Osteoblast (primary cell): ENCODE measurements at regions not wholly inside any gene's neighbourhood (a gene's known extent, or its start where the extent isn't known, plus 50 kb on each side); places are given as distances from the start of the nearest gene placed in this dataset.

Experiments used
- DNase-seq: peaks from one replicate; pipeline ENCODE4 v3.0.0; 2011; ENCODE audit warnings: low spot score, mixed read lengths; ENCODE audit not compliant: insufficient read length; ENCODE audit errors: missing footprints
- H2AFZ ChIP-seq: 2 replicates; pipeline ENCODE4 v1.6.0; 2011; ENCODE audit warnings: mild to moderate bottlenecking, low read length
- H3K27ac ChIP-seq: 2 replicates; pipeline ENCODE4 v1.5.1; 2011; ENCODE audit warnings: mild to moderate bottlenecking, low read depth, low read length, moderate library complexity
- H3K27me3 ChIP-seq: 2 replicates; pipeline ENCODE4 v1.6.0; 2012; ENCODE audit warnings: mild to moderate bottlenecking, control low read depth, inconsistent platforms, low read length, moderate library complexity; ENCODE audit not compliant: insufficient read depth
- H3K36me3 ChIP-seq: 2 replicates; pipeline ENCODE4 v1.5.1; 2011; ENCODE audit warnings: mild to moderate bottlenecking, low read length, control low read depth, moderate library complexity; ENCODE audit not compliant: insufficient read depth
- H3K4me1 ChIP-seq: 2 replicates; pipeline ENCODE4 v1.5.1; 2011; ENCODE audit warnings: mild to moderate bottlenecking, low read length, control low read depth, moderate library complexity; ENCODE audit not compliant: insufficient read depth
- H3K4me2 ChIP-seq: 2 replicates; pipeline ENCODE4 v1.6.0; 2011; ENCODE audit warnings: mild to moderate bottlenecking, low read length; ENCODE audit not compliant: insufficient read depth
- H3K4me3 ChIP-seq: fragments of 200-600 bp; sonication (generic); 3 replicates; pipeline ENCODE4 v1.5.1; 2012; ENCODE audit warnings: mild to moderate bottlenecking, low read length, inconsistent platforms; ENCODE audit not compliant: insufficient read depth
- H3K79me2 ChIP-seq: 2 replicates; pipeline ENCODE4 v1.6.0; 2012; ENCODE audit warnings: mild to moderate bottlenecking, low read length, control low read depth, inconsistent platforms; ENCODE audit not compliant: insufficient read depth
- H3K9me3 ChIP-seq: 2 replicates; pipeline ENCODE4 v1.5.1; 2011; ENCODE audit warnings: low read depth, low read length, control low read depth
- H4K20me1 ChIP-seq: 2 replicates; pipeline ENCODE4 v1.6.0; 2012; ENCODE audit warnings: mild to moderate bottlenecking, low read length, control low read depth; ENCODE audit not compliant: insufficient read depth
- TF ChIP-seq, protein P1 (sequence below): IDR thresholded peaks from 2 replicates; pipeline ENCODE4 v1.5.1; 2011; ENCODE audit warnings: mild to moderate bottlenecking, low read depth, low read length, moderate library complexity; ENCODE audit errors: extremely low read depth

DNA sequence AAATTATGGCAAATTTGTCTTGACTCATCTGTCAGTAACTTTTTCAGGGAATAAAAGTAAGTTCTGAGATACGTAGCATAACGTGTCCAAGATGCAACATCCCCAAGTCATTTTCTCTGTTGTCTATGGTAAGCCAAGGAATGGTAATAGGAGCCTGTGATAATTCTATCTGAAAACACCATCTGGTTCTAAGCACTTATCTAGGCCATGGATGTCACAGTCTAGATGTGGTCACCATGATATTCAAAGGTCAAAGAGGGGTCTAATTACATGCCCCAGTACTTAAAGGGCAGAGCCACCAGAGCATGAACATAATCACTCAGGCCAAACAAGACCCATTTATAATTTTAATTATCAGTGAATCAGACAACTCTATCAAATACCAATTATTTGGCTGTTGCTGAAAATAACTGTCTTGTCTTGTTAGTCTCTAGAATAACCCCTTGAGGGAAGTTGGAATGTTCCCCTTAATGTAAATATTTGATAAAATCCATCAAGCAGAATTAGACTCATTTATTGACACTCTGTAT is 225.1 kb upstream of the MPPED2 start:
- TF ChIP-seq, protein P1, sequence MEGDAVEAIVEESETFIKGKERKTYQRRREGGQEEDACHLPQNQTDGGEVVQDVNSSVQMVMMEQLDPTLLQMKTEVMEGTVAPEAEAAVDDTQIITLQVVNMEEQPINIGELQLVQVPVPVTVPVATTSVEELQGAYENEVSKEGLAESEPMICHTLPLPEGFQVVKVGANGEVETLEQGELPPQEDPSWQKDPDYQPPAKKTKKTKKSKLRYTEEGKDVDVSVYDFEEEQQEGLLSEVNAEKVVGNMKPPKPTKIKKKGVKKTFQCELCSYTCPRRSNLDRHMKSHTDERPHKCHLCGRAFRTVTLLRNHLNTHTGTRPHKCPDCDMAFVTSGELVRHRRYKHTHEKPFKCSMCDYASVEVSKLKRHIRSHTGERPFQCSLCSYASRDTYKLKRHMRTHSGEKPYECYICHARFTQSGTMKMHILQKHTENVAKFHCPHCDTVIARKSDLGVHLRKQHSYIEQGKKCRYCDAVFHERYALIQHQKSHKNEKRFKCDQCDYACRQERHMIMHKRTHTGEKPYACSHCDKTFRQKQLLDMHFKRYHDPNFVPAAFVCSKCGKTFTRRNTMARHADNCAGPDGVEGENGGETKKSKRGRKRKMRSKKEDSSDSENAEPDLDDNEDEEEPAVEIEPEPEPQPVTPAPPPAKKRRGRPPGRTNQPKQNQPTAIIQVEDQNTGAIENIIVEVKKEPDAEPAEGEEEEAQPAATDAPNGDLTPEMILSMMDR, result no peak
- Histone ChIP-seq H3K9me3 (no peaks in the 10 kb centered on the region), H3K36me3 (no peaks in the 10 kb centered on the region), H2AFZ (no peak overlapping the region), H3K4me3 (no peak overlapping the region), H3K4me2 (no peak overlapping the region), H3K4me1 (no peaks in the 10 kb centered on the region), H4K20me1 (no peaks in the 10 kb centered on the region), H3K27ac (no peak overlapping the region), H3K27me3 (no peaks in the 10 kb centered on the region), H3K79me2 (no peaks in the 10 kb centered on the region)
- no peak for DNase-seq

DNA sequence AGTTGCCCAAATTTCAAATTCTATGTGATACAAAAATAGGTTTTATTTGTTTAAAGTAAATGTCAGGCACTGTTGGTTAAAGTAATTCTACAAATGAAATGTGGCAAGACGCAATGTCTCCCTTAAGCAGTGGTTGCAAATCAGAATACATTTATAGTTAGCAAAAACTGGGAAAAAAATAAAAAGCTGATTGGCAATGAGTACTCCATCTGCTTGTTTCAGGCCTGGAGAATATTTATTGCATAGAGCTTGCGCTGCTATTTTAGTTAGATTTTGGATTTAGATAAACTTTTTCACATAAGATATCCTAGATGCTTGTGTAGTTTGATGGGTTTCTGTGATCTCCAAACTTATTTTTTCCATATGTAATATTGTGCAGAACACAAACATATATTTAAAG is 224.0 kb upstream of the MPPED2 start:
- TF ChIP-seq, protein P1, result no peak
- no peak for DNase-seq
- Histone ChIP-seq H3K79me2 (no peaks in the 10 kb centered on the region), H3K4me2 (no peak overlapping the region), H3K4me1 (no peaks in the 10 kb centered on the region), H3K36me3 (no peaks in the 10 kb centered on the region), H2AFZ (no peak overlapping the region), H3K27ac (no peak overlapping the region), H3K9me3 (no peaks in the 10 kb centered on the region), H3K4me3 (no peak overlapping the region), H3K27me3 (no peaks in the 10 kb centered on the region), H4K20me1 (no peaks in the 10 kb centered on the region)

DNA sequence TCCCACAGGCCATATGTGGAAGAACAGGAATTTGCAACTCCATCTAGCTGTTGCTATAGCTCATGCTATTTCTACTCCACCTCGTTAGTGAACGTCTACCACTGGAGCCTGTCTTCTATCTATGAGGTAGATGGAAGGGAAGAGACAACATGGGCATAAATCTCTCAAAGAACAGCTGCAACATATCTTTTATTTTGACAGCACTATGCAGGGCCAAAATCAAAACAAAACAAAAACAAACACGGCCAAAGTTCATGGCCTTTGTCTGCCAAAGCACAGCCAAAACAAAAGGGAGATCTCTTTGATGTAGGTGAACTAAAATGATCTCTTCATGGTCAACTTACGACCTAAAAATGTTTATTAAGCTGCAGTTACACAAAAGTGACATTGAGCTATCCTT is 215.2 kb upstream of the MPPED2 start:
- H4K20me1 ChIP-seq, result no peaks in the 10 kb centered on the region
- no peak overlapping the region for H3K27ac ChIP-seq
- no peak overlapping the region for H3K4me3 ChIP-seq
- H3K4me1 ChIP-seq, result no peaks in the 10 kb centered on the region
- no peak overlapping the region for H3K4me2 ChIP-seq
- no peaks in the 10 kb centered on the region for H3K27me3 ChIP-seq
- DNase-seq, result no peak
- H3K79me2 ChIP-seq, result no peaks in the 10 kb centered on the region
- TF ChIP-seq, protein P1, result no peak
- no peaks in the 10 kb centered on the region for H3K36me3 ChIP-seq
- H2AFZ ChIP-seq, result no peak overlapping the region
- peaks cover 2% of the 10 kb centered on the region for H3K9me3 ChIP-seq

GRCh38 chr11:30800904-30801303 is 214.8 kb upstream of the MPPED2 start:
- Histone ChIP-seq H4K20me1 (no peaks in the 10 kb centered on the region), H3K4me2 (no peak overlapping the region), H3K4me3 (no peak overlapping the region), H3K36me3 (no peaks in the 10 kb centered on the region), H3K27me3 (no peaks in the 10 kb centered on the region), H2AFZ (no peak overlapping the region), H3K27ac (no peak overlapping the region), H3K79me2 (no peaks in the 10 kb centered on the region), H3K9me3 (peaks cover 2% of the 10 kb centered on the region), H3K4me1 (no peaks in the 10 kb centered on the region)
- DNase-seq, result no peak
- TF ChIP-seq, protein P1, result no peak
